H1 (cell line): ENCODE measurements at regions not wholly inside any gene's neighbourhood (a gene's known extent, or its start where the extent isn't known, plus 50 kb on each side); places are given as distances from the start of the nearest gene placed in this dataset.

ENCODE experiments used
- CEBPB ChIP-seq: IDR thresholded peaks from 2 replicates; pipeline ENCODE4 v1.6.1; 2012; ENCODE audit warnings: low read depth, low read length
- CHD7 ChIP-seq: fragments of 300-600 bp; sonication (generic); IDR thresholded peaks from 2 replicates; pipeline ENCODE4 v1.7.1; 2012; ENCODE audit warnings: low read length, moderate library complexity, mild to moderate bottlenecking, inconsistent platforms; ENCODE audit not compliant: insufficient replicate concordance

DNA sequence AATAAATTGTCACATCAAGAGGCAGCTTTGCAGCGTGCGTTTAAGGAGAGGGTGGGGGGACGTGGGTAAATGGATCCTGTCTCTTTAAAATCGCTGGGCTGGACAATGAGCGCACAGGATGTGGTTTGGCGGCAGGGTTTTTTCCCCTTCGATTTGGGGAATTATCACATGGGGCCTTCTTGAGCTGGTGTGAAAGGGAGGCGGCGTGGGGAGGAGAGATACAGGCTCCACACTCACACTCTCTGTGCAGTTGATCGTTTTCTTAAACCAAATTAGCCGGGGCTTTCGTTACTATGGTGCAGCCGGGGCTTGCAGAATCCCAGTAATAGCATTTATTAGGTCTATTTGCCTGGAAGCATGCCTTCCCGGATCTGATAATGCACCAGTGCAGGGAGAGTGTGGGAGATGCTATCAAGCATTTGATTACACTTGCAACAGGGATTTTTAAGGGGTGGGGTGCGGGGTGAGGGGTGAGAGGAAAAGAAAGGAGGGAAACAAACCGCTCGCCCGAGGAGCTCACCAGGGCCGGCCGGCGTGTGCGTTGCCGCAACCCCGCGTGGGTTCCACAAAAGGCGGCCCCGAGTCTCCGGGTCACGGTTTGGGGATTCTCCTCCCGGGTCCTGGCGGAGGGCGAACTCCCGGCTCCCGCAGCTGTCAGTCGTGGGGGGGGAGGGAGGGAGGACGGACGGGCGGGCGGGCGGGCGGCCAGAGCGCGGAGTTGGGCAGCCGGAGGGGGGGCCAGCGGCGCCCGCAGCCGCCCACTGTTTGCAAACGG lies 58.8 kb upstream of the GSE1 start (continued):
- TF ChIP-seq CHD7: no peak
- no peak for TF ChIP-seq CEBPB
